ENCODE measurements at regions not wholly inside any gene's neighbourhood (a gene's known extent, or its start where the extent isn't known, plus 50 kb on each side); places are given as distances from the start of the nearest gene placed in this dataset.

GRCh38 chr3:124563376-124563775 lies 166.9 kb upstream of the UMPS start:
- TF ChIP-seq CTCF (conservative IDR thresholded peaks at IDR 0.05), result no peak
- no peak for TF ChIP-seq EZH2 (IDR thresholded peaks at IDR 0.05; ENCODE audit: low read depth)
